ENCODE measurements at regions not wholly inside any gene's neighbourhood (a gene's known extent, or its start where the extent isn't known, plus 50 kb on each side); places are given as distances from the start of the nearest gene placed in this dataset.

- 57% methylated on average over 7 of the region's 11 CpGs for WGBS (ENCODE audit: low lambda C conversion rate)
- Histone ChIP-seq H3K9me3 (no peaks in the 10 kb centered on the region), H3K79me2 (ENCODE audit: insufficient read depth) (no peaks in the 10 kb centered on the region), H3K4me1 (ENCODE audit: control insufficient read depth in 1 of 2, insufficient read depth in 2 of 2, low read depth in 1 of 2, low read length in 1 of 2) (no peaks in the 10 kb centered on the region), H3K36me3 (replicated peaks in 1 of 2; ENCODE audit: control insufficient read depth in 1 of 2, insufficient read depth in 2 of 2, low read length in 1 of 2) (no peaks in the 10 kb centered on the region), H2AFZ (ENCODE audit: low read depth) (no peak overlapping the region), H3K27me3 (ENCODE audit: insufficient read depth) (no peaks in the 10 kb centered on the region; the same call in 1 of the 2 replicates), H3K9me2 (no peaks in the 10 kb centered on the region), H3K27ac (ENCODE audit: low read depth in 2 of 2, low read length in 1 of 2) (no peak overlapping the region), H3K4me2 (no peak overlapping the region), H3K9ac (no peak overlapping the region), H3K4me3 (ENCODE audit: low read depth in 2 of 2, low read length in 1 of 2) (no peak overlapping the region), H3F3A (replicated peaks; ENCODE audit: insufficient read depth) (no peaks in the 10 kb centered on the region), H4K20me1 (ENCODE audit: insufficient read depth) (no peaks in the 10 kb centered on the region)
- ChIA-PET CTCF (no interaction called here), POLR2A (no interaction called here)
- DNase-seq = peak; percentile 7
- TF ChIP-seq GABPA (IDR thresholded peaks at IDR 0.05; ENCODE audit: low read depth) (no peak), USF2 (IDR thresholded peaks at IDR 0.05; ENCODE audit: borderline replicate concordance, low read depth, low read length) (no peak), TEAD4 (IDR thresholded peaks at IDR 0.05; ENCODE audit: borderline replicate concordance, insufficient read depth) (no peak), FOSL2 (IDR thresholded peaks at IDR 0.05; ENCODE audit: borderline replicate concordance, low read depth) (no peak), TCF12 (IDR thresholded peaks at IDR 0.05) (no peak), NRF1 (IDR thresholded peaks at IDR 0.05; ENCODE audit: low read depth, low read length) (no peak), RAD21 (IDR thresholded peaks at IDR 0.05; ENCODE audit: low read length) (no peak)
- TF ChIP-seq, protein P1, sequence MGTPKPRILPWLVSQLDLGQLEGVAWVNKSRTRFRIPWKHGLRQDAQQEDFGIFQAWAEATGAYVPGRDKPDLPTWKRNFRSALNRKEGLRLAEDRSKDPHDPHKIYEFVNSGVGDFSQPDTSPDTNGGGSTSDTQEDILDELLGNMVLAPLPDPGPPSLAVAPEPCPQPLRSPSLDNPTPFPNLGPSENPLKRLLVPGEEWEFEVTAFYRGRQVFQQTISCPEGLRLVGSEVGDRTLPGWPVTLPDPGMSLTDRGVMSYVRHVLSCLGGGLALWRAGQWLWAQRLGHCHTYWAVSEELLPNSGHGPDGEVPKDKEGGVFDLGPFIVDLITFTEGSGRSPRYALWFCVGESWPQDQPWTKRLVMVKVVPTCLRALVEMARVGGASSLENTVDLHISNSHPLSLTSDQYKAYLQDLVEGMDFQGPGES (IDR thresholded peaks at IDR 0.05; ENCODE audit: low read depth, low read length) = no peak
Measured at GRCh38 chr19:16017138-16017490, 59.2 kb upstream of the TPM4 start.

DNA sequence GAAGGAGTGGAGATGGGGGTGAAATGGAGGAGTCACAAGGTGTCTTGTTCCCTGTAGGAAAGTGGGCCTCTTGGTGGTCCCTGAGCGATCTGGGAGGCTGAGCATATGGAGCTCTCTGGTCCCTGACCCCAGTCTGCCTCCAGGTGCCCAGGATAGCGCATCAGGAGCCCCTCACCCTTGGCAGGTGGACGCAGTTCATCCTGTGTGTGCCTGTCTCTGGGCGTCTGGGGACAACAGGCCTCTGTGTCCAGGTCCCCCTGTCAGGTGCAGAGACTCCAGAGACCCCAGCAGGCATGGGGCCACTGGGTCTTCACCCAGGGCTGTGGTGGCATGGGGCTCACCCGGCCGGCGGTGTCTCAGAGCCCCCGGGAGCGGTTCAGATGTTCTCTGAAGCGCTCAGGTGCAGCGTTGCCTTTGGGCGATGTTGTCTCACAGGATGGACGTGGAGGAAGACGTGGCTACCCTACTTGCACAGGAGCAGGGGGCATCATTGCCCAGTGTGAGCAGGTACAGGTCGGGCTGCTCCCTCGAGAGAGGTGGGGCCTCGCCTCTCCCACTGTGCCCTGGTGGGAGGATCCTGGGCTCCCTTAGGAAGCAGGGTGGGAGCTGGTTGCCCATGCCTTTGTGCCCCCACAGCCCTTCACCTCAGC lies 58.1 kb upstream of the TPM4 start:
- no peak overlapping the region for H3K4me3 ChIP-seq (ENCODE audit: low read depth in 2 of 2, low read length in 1 of 2)
- H3K27ac ChIP-seq (ENCODE audit: low read depth in 2 of 2, low read length in 1 of 2) = no peak overlapping the region
- H3K9me2 ChIP-seq = no peaks in the 10 kb centered on the region
- no peaks in the 10 kb centered on the region for H3K79me2 ChIP-seq (ENCODE audit: insufficient read depth)
- no peaks in the 10 kb centered on the region; the same call in 1 of the 2 replicates for H3K27me3 ChIP-seq (ENCODE audit: insufficient read depth)
- no peaks in the 10 kb centered on the region for H3K9me3 ChIP-seq
- 61% methylated on average over 10 of the region's 17 CpGs for WGBS (ENCODE audit: low lambda C conversion rate)
- no peak overlapping the region for H3K9ac ChIP-seq
- no peaks in the 10 kb centered on the region for H3K4me1 ChIP-seq (ENCODE audit: control insufficient read depth in 1 of 2, insufficient read depth in 2 of 2, low read depth in 1 of 2, low read length in 1 of 2)
- CTCF ChIA-PET = no interaction called here
- H3K4me2 ChIP-seq = no peak overlapping the region
- H2AFZ ChIP-seq (ENCODE audit: low read depth) = no peak overlapping the region
- no peaks in the 10 kb centered on the region for H4K20me1 ChIP-seq (ENCODE audit: insufficient read depth)
- no peaks in the 10 kb centered on the region for H3F3A ChIP-seq (replicated peaks; ENCODE audit: insufficient read depth)
- POLR2A ChIA-PET = no interaction called here
- H3K36me3 ChIP-seq (replicated peaks in 1 of 2; ENCODE audit: control insufficient read depth in 1 of 2, insufficient read depth in 2 of 2, low read length in 1 of 2) = no peaks in the 10 kb centered on the region
- DNase-seq = peak; percentile 7
- TF ChIP-seq SIN3A (IDR thresholded peaks at IDR 0.05; ENCODE audit: borderline replicate concordance, low read depth, low read length) = no peak
- TF ChIP-seq FOXM1 (IDR thresholded peaks at IDR 0.05; ENCODE audit: low read depth) = no peak
- no peak for TF ChIP-seq RCOR1 (IDR thresholded peaks at IDR 0.05; ENCODE audit: low read length)
- TF ChIP-seq, protein P2, sequence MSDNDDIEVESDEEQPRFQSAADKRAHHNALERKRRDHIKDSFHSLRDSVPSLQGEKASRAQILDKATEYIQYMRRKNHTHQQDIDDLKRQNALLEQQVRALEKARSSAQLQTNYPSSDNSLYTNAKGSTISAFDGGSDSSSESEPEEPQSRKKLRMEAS (IDR thresholded peaks at IDR 0.05; ENCODE audit: low read depth) = no peak
- no peak for TF ChIP-seq RFX5 (IDR thresholded peaks at IDR 0.05; ENCODE audit: low read length)
- TF ChIP-seq CTCF (IDR thresholded peaks at IDR 0.05) = no peak
- no peak for TF ChIP-seq SMC3 (IDR thresholded peaks at IDR 0.05; ENCODE audit: low read depth, low read length)
- TF ChIP-seq, protein P3, sequence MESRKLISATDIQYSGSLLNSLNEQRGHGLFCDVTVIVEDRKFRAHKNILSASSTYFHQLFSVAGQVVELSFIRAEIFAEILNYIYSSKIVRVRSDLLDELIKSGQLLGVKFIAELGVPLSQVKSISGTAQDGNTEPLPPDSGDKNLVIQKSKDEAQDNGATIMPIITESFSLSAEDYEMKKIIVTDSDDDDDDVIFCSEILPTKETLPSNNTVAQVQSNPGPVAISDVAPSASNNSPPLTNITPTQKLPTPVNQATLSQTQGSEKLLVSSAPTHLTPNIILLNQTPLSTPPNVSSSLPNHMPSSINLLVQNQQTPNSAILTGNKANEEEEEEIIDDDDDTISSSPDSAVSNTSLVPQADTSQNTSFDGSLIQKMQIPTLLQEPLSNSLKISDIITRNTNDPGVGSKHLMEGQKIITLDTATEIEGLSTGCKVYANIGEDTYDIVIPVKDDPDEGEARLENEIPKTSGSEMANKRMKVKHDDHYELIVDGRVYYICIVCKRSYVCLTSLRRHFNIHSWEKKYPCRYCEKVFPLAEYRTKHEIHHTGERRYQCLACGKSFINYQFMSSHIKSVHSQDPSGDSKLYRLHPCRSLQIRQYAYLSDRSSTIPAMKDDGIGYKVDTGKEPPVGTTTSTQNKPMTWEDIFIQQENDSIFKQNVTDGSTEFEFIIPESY (IDR thresholded peaks at IDR 0.05; ENCODE audit: borderline replicate concordance, low read depth) = no peak
- TF ChIP-seq GABPA (IDR thresholded peaks at IDR 0.05; ENCODE audit: low read depth) = no peak
- TF ChIP-seq, protein P1 (IDR thresholded peaks at IDR 0.05; ENCODE audit: low read depth, low read length) = no peak
- no peak for TF ChIP-seq NFIC (IDR thresholded peaks at IDR 0.05; ENCODE audit: borderline replicate concordance)
- no peak for TF ChIP-seq POLR2AphosphoS5 (IDR thresholded peaks at IDR 0.05; ENCODE audit: low read depth, low read length)
- no peak for TF ChIP-seq TAF1 (IDR thresholded peaks at IDR 0.05; ENCODE audit: borderline replicate concordance, low read depth, low read length)
- no peak for TF ChIP-seq FOXJ3 (CRISPR knock-in tag; IDR thresholded peaks at IDR 0.05)
- TF ChIP-seq TCF12 (IDR thresholded peaks at IDR 0.05) = no peak
- no peak for TF ChIP-seq NRF1 (IDR thresholded peaks at IDR 0.05; ENCODE audit: low read depth, low read length)
- no peak for TF ChIP-seq GATA2 (CRISPR knock-in tag; IDR thresholded peaks at IDR 0.05)
- TF ChIP-seq TEAD4 (IDR thresholded peaks at IDR 0.05; ENCODE audit: borderline replicate concordance, insufficient read depth) = no peak

All from SK-N-SH (cell line).